ENCODE measurements at regions not wholly inside any gene's neighbourhood (a gene's known extent, or its start where the extent isn't known, plus 50 kb on each side); places are given as distances from the start of the nearest gene placed in this dataset.

- Histone ChIP-seq H3K9me3 (no peaks in the 10 kb centered on the region), H3K4me3 (no peak overlapping the region), H3K27me3 (no peaks in the 10 kb centered on the region), H3K4me1 (no peaks in the 10 kb centered on the region), H3K27ac (no peak overlapping the region), H3K36me3 (no peaks in the 10 kb centered on the region)
- no peak for DNase-seq
- intact Hi-C loops (cut with DNase I; ENCODE audit: low total_unique reads) = no loop called here
- TF ChIP-seq, protein P1, sequence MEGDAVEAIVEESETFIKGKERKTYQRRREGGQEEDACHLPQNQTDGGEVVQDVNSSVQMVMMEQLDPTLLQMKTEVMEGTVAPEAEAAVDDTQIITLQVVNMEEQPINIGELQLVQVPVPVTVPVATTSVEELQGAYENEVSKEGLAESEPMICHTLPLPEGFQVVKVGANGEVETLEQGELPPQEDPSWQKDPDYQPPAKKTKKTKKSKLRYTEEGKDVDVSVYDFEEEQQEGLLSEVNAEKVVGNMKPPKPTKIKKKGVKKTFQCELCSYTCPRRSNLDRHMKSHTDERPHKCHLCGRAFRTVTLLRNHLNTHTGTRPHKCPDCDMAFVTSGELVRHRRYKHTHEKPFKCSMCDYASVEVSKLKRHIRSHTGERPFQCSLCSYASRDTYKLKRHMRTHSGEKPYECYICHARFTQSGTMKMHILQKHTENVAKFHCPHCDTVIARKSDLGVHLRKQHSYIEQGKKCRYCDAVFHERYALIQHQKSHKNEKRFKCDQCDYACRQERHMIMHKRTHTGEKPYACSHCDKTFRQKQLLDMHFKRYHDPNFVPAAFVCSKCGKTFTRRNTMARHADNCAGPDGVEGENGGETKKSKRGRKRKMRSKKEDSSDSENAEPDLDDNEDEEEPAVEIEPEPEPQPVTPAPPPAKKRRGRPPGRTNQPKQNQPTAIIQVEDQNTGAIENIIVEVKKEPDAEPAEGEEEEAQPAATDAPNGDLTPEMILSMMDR (IDR thresholded peaks at IDR 0.05) = no peak
These were observed 1046.7 kb upstream of the SLC39A10 start for GRCh38 chr2:194610297-194610696.

DNA sequence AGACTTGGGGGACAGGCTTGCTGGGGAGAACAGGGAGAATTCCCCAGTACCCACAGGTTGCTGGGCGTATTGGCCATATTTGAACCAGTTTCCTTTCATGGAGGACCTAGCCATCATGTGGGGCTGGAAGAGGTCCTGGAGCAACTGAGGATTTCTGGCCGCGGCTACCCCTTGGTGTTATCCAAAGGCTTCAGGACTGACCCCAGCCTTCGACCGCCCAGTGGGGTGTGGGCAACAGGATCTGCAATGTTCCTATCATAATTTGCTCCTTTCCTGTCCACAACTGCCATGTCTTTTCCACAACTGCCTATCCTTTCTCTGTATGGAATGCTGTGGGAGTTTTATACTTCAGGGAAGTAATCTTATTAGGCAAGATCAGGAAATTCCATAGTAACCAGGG is 1053.6 kb upstream of the SLC39A10 start:
- TF ChIP-seq, protein P1 (IDR thresholded peaks at IDR 0.05) = no peak
- Histone ChIP-seq H3K36me3 (no peaks in the 10 kb centered on the region), H3K9me3 (peaks cover 0 to 3% (median 0%) of the 10 kb centered on the region in 3 donors), H3K4me1 (no peaks in the 10 kb centered on the region), H3K27ac (no peak overlapping the region), H3K27me3 (no peaks in the 10 kb centered on the region), H3K4me3 (no peak overlapping the region)
- no peak for DNase-seq
- intact Hi-C loops (cut with DNase I; ENCODE audit: low total_unique reads) = no loop called here

DNA sequence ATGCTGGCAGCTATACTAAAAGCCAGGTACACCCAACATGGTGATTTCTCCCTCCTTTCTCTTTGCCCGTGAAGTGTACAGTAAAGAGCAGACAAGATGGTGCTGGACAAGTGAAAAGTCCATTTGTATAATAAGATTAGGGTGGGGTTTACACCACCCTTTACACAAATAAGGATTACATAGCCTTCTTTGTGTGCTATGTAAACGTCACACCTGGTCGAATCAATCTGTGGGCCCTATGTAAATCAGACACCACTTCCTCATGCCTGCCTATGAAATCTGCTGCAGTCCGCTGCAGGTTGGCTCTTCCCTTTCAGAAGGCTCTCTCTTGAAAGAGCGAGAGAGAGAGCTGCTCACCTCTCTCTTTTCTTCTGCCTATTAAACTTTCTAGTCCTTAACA is 1054.3 kb upstream of the SLC39A10 start:
- Histone ChIP-seq H3K27ac (no peak overlapping the region), H3K4me3 (no peak overlapping the region), H3K27me3 (no peaks in the 10 kb centered on the region), H3K4me1 (no peaks in the 10 kb centered on the region), H3K9me3 (peaks cover 0 to 3% (median 0%) of the 10 kb centered on the region in 3 donors), H3K36me3 (no peaks in the 10 kb centered on the region)
- TF ChIP-seq, protein P1 (IDR thresholded peaks at IDR 0.05) = no peak
- intact Hi-C loops (cut with DNase I; ENCODE audit: low total_unique reads) = no loop called here
- DNase-seq = no peak

GRCh38 chr2:194591192-194591591 is 1065.8 kb upstream of the SLC39A10 start:
- no peaks in the 10 kb centered on the region for H3K9me3 ChIP-seq
- no peak overlapping the region for H3K4me3 ChIP-seq
- TF ChIP-seq, protein P1 (IDR thresholded peaks at IDR 0.05) = no peak
- no peaks in the 10 kb centered on the region for H3K27me3 ChIP-seq
- H3K4me1 ChIP-seq = no peaks in the 10 kb centered on the region
- no peaks in the 10 kb centered on the region for H3K36me3 ChIP-seq
- DNase-seq = no peak
- intact Hi-C loops (cut with DNase I; ENCODE audit: low total_unique reads) = no loop called here
- H3K27ac ChIP-seq = no peak overlapping the region

- H3K4me3 ChIP-seq = no peak overlapping the region
- H3K27ac ChIP-seq = no peak overlapping the region
- no peak for DNase-seq
- H3K27me3 ChIP-seq = no peaks in the 10 kb centered on the region
- TF ChIP-seq, protein P1 (IDR thresholded peaks at IDR 0.05) = no peak
- intact Hi-C loops (cut with DNase I; ENCODE audit: low total_unique reads) = no loop called here
- H3K9me3 ChIP-seq = peaks cover 0 to 4% (median 0%) of the 10 kb centered on the region in 3 donors
- no peaks in the 10 kb centered on the region for H3K4me1 ChIP-seq
- no peaks in the 10 kb centered on the region for H3K36me3 ChIP-seq
These were observed 1069.2 kb upstream of the SLC39A10 start for GRCh38 chr2:194587739-194588270.

DNA sequence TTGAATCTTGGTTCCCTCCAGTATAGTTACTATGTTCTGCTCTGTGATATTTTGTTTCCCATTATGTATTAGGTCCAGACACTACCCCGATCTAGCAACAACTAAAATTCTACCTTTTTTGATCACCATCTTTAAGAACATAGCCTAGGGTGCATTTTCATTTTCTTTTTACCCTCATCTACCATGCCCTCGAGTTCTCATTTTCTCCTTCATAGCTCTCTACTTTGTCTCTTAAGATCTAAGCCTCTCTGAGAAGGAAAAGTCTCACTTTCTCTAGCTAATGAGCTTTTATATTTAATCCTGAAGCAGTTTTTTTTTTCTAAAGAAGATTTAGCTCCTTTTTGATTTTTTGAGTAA is 1089.4 kb upstream of the SLC39A10 start:
- Histone ChIP-seq H3K4me3 (no peak overlapping the region), H3K27me3 (no peaks in the 10 kb centered on the region), H3K36me3 (no peaks in the 10 kb centered on the region), H3K27ac (no peak overlapping the region), H3K4me1 (no peaks in the 10 kb centered on the region), H3K9me3 (no peaks in the 10 kb centered on the region)
- intact Hi-C loops (cut with DNase I; ENCODE audit: low total_unique reads) = no loop called here
- DNase-seq = no peak
- TF ChIP-seq, protein P1 (IDR thresholded peaks at IDR 0.05) = no peak

All from tibial artery (tissue), 4 donors.